Suprapubic skin (tissue), 3 donors: ENCODE measurements at regions not wholly inside any gene's neighbourhood (a gene's known extent, or its start where the extent isn't known, plus 50 kb on each side); places are given as distances from the start of the nearest gene placed in this dataset.

Experiments
- POLR2A ChIP-seq, 2 donors: fragments of 450-650 bp; IDR thresholded peaks; one replicate each; pipeline ENCODE4 v1.6.1; 2017; ENCODE audit warnings: antibody characterized with exemption in 2 of 2, mild to moderate bottlenecking in 2 of 2, moderate library complexity in 2 of 2
- TF ChIP-seq, protein P1 (sequence below), 2 donors: fragments of 200-600 bp in 1 of 2; fragments of 450-650 bp in 1 of 2; sonication (generic) in 1 of 2; IDR thresholded peaks; one replicate each; pipeline ENCODE4 v1.5.1; 2016 to 2019; ENCODE audit warnings: antibody characterized with exemption in 2 of 2, mild to moderate bottlenecking in 1 of 2, moderate library complexity in 1 of 2

DNA sequence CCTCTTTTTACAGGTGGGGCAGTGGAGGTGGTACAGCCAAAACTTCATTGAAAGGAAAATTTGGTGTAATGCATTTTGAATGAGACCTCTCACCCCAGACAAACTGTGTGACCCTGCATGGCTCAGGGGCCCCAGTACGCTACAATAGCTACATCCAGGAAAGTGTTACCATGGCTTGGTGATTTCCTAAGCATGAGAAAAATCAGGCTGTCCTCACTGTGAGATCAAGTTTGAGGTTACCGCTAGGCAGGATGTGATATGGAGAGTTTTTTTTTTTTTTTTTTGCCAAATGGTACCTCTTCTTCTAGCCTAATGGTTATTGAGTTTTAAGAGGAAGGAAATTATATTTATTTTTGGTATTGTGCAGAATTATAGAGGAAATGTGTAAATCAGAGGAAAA is 305.3 kb downstream of the CD83 start:
- TF ChIP-seq, protein P1, sequence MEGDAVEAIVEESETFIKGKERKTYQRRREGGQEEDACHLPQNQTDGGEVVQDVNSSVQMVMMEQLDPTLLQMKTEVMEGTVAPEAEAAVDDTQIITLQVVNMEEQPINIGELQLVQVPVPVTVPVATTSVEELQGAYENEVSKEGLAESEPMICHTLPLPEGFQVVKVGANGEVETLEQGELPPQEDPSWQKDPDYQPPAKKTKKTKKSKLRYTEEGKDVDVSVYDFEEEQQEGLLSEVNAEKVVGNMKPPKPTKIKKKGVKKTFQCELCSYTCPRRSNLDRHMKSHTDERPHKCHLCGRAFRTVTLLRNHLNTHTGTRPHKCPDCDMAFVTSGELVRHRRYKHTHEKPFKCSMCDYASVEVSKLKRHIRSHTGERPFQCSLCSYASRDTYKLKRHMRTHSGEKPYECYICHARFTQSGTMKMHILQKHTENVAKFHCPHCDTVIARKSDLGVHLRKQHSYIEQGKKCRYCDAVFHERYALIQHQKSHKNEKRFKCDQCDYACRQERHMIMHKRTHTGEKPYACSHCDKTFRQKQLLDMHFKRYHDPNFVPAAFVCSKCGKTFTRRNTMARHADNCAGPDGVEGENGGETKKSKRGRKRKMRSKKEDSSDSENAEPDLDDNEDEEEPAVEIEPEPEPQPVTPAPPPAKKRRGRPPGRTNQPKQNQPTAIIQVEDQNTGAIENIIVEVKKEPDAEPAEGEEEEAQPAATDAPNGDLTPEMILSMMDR (IDR thresholded peaks at IDR 0.05), result no peak
- no peak for TF ChIP-seq POLR2A (IDR thresholded peaks at IDR 0.05)
